ENCODE measurements at regions not wholly inside any gene's neighbourhood (a gene's known extent, or its start where the extent isn't known, plus 50 kb on each side); places are given as distances from the start of the nearest gene placed in this dataset.

- peak; percentile 12 for TF ChIP-seq CTCF (conservative IDR thresholded peaks at IDR 0.05; ENCODE audit: low read depth, low read length)
- no peak overlapping the region for H3K4me3 ChIP-seq (ENCODE audit: low read depth, low read length)
- DNase-seq (ENCODE audit: low read depth): no peak
Measured at GRCh38 chr15:62472616-62473299, 307.7 kb upstream of the C2CD4B start.

DNA sequence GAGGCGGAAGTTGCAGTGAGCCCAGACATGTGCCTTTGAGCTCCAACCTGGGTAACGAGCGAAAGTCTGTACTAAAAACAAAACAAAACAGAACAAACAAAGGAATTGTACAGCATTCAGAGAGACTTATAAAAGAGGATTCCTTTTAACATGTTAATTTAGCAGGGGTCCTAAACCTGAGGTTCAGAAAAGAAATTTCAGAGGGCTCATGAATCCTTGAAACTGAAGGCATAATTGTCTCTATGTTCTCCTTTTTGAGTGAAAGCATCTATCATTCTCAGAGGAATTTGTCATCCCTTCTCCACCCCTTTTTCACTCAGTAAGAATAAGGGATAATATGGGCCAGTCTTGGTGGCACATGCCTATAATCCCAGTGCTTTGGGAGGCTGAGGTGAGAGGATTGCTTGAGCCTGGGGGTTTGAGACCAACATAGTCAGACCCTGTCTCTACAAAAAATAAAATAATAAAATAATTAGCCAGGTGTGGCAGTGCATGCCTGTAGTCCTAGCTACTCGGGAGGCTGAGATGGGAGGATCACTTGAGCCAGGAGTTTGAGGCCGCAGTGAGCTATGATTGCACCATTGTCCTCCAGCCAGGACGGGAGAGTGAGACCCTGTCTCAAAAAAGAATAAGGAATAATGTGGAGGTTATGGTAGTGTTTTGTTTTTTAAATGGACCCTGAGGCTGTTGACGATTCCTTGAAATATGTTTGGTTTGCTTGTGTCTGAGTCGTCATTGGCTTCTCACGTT, 309.1 kb upstream of the C2CD4B start:
- no peak for DNase-seq (ENCODE audit: low read depth)
- TF ChIP-seq CTCF (conservative IDR thresholded peaks at IDR 0.05; ENCODE audit: low read depth, low read length): no peak
- no peak overlapping the region for H3K4me3 ChIP-seq (ENCODE audit: low read depth, low read length)

DNA sequence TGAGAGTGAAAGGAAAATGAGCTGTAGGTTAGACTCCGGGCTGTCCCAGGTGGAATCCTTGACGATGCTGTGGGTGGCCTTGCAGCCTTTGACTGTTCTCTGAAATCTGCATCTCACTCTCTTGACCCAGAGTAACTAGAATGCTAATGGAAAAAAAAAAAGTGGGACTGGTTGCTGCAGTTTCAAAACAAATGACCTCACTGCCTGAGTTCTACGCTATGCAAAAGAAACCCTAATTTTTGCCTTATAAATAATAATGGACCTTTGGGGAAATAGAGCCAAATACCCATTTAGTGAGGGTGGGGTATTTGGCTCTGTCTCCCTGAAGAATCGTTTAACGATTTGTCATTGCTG, 309.7 kb upstream of the C2CD4B start:
- TF ChIP-seq CTCF (conservative IDR thresholded peaks at IDR 0.05; ENCODE audit: low read depth, low read length): no peak
- DNase-seq (ENCODE audit: low read depth): no peak
- no peak overlapping the region for H3K4me3 ChIP-seq (ENCODE audit: low read depth, low read length)

- H3K4me3 ChIP-seq (ENCODE audit: low read depth, low read length): no peak overlapping the region
- DNase-seq (ENCODE audit: low read depth): no peak
- no peak for TF ChIP-seq CTCF (conservative IDR thresholded peaks at IDR 0.05; ENCODE audit: low read depth, low read length)
Measured at GRCh38 chr15:62475591-62475990, 310.5 kb upstream of the C2CD4B start.

DNA sequence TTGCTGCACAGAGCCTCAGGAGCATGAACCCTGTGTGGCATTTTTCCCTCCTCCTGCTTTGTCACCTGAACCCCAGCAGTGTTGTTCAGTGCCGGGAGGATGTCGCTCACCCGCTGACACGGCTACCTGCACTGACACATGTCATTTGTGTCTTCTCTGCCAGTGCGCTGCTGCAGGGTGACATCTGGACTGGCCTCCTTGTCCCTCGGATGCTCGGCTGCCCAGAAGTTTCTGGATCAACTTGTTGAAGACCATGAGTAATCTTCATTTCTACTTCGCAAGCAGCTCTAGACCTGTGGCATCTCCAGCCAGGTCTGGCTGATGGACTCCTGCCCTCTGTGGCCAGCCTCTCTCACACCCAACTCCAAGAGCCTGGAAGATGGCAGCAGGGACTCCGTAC, 311.1 kb upstream of the C2CD4B start:
- no peak overlapping the region for H3K4me3 ChIP-seq (ENCODE audit: low read depth, low read length)
- DNase-seq (ENCODE audit: low read depth): no peak
- no peak for TF ChIP-seq CTCF (conservative IDR thresholded peaks at IDR 0.05; ENCODE audit: low read depth, low read length)

- H3K4me3 ChIP-seq (ENCODE audit: low read depth, low read length): no peak overlapping the region
- no peak for TF ChIP-seq CTCF (conservative IDR thresholded peaks at IDR 0.05; ENCODE audit: low read depth, low read length)
- no peak for DNase-seq (ENCODE audit: low read depth)
Measured at GRCh38 chr15:62477929-62478328, 312.8 kb upstream of the C2CD4B start.

Measured in epithelial cell of proximal tubule (primary cell).